Liver (tissue), 3 donors: ENCODE measurements at regions not wholly inside any gene's neighbourhood (a gene's known extent, or its start where the extent isn't known, plus 50 kb on each side); places are given as distances from the start of the nearest gene placed in this dataset.

Experiments
- EGR1 ChIP-seq, 2 donors: IDR thresholded peaks; 2 replicates each; pipeline ENCODE4 v1.6.1; 2016 to 2018; ENCODE audit warnings: antibody characterized with exemption in 2 of 2, low read depth in 2 of 2
- JUND ChIP-seq, 2 donors: IDR thresholded peaks; 2 replicates each; pipeline ENCODE4 v1.6.1; 2016; ENCODE audit warnings: antibody characterized with exemption in 2 of 2
- RAD21 ChIP-seq, 2 donors: IDR thresholded peaks; 2 replicates each; pipeline ENCODE4 v1.6.1; 2016; ENCODE audit warnings: antibody characterized with exemption in 2 of 2, mild to moderate bottlenecking in 2 of 2
- RXRA ChIP-seq, 2 donors: IDR thresholded peaks; 2 replicates each; pipeline ENCODE4 v1.6.1; 2017 to 2018; ENCODE audit warnings: antibody characterized with exemption in 2 of 2, mild to moderate bottlenecking in 1 of 2
- SP1 ChIP-seq: IDR thresholded peaks from 2 replicates; pipeline ENCODE4 v1.6.1; 2018; ENCODE audit warnings: antibody characterized with exemption, mild to moderate bottlenecking
- TAF1 ChIP-seq: conservative IDR thresholded peaks from 2 replicates; pipeline ENCODE4 v1.6.1; 2016; ENCODE audit warnings: antibody characterized with exemption, mild to moderate bottlenecking
- YY1 ChIP-seq: IDR thresholded peaks from 2 replicates; pipeline ENCODE4 v1.6.1; 2016; ENCODE audit warnings: antibody characterized with exemption, mild to moderate bottlenecking
- TF ChIP-seq, protein P1 (sequence below): IDR thresholded peaks from 2 replicates; pipeline ENCODE4 v1.6.1; 2016; ENCODE audit warnings: antibody characterized with exemption
- TF ChIP-seq, protein P2 (sequence below): fragments of 150-350 bp; IDR thresholded peaks from 2 replicates; pipeline ENCODE4 v1.5.1; 2017; ENCODE audit warnings: improper control_type of control experiment, low read depth, low read length; ENCODE audit not compliant: missing input control
- TF ChIP-seq, protein P3 (sequence below): IDR thresholded peaks from 2 replicates; pipeline ENCODE4 v1.6.1; 2016; ENCODE audit warnings: antibody characterized with exemption, mild to moderate bottlenecking
- TF ChIP-seq, protein P4 (sequence below): IDR thresholded peaks from 2 replicates; pipeline ENCODE4 v1.6.1; 2016; ENCODE audit warnings: antibody characterized with exemption
- donor health status: healthy.
- donor health status: healthy.

DNA sequence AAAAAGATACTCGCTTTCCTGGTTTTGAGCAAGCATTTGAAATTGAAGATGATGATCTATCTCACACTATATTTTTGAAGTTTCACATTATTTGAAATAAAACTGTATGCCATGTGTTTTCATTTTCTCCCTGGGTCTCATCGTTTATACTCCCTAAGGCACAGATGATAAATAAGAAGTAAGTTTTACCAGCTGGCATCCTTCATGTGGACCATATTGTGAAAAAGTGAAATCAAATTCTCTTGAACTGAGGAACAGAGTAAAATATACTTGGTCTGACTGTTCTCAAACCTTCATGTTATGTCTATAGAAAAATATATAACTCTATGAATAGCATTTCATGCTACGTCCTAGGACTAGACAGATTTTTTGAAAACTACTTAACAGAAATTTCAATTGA is 1600.9 kb upstream of the C9orf72 start:
- TF ChIP-seq, protein P1, sequence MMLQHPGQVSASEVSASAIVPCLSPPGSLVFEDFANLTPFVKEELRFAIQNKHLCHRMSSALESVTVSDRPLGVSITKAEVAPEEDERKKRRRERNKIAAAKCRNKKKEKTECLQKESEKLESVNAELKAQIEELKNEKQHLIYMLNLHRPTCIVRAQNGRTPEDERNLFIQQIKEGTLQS, result no peak
- TF ChIP-seq, protein P2, sequence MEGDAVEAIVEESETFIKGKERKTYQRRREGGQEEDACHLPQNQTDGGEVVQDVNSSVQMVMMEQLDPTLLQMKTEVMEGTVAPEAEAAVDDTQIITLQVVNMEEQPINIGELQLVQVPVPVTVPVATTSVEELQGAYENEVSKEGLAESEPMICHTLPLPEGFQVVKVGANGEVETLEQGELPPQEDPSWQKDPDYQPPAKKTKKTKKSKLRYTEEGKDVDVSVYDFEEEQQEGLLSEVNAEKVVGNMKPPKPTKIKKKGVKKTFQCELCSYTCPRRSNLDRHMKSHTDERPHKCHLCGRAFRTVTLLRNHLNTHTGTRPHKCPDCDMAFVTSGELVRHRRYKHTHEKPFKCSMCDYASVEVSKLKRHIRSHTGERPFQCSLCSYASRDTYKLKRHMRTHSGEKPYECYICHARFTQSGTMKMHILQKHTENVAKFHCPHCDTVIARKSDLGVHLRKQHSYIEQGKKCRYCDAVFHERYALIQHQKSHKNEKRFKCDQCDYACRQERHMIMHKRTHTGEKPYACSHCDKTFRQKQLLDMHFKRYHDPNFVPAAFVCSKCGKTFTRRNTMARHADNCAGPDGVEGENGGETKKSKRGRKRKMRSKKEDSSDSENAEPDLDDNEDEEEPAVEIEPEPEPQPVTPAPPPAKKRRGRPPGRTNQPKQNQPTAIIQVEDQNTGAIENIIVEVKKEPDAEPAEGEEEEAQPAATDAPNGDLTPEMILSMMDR, result no peak
- TF ChIP-seq, protein P3, sequence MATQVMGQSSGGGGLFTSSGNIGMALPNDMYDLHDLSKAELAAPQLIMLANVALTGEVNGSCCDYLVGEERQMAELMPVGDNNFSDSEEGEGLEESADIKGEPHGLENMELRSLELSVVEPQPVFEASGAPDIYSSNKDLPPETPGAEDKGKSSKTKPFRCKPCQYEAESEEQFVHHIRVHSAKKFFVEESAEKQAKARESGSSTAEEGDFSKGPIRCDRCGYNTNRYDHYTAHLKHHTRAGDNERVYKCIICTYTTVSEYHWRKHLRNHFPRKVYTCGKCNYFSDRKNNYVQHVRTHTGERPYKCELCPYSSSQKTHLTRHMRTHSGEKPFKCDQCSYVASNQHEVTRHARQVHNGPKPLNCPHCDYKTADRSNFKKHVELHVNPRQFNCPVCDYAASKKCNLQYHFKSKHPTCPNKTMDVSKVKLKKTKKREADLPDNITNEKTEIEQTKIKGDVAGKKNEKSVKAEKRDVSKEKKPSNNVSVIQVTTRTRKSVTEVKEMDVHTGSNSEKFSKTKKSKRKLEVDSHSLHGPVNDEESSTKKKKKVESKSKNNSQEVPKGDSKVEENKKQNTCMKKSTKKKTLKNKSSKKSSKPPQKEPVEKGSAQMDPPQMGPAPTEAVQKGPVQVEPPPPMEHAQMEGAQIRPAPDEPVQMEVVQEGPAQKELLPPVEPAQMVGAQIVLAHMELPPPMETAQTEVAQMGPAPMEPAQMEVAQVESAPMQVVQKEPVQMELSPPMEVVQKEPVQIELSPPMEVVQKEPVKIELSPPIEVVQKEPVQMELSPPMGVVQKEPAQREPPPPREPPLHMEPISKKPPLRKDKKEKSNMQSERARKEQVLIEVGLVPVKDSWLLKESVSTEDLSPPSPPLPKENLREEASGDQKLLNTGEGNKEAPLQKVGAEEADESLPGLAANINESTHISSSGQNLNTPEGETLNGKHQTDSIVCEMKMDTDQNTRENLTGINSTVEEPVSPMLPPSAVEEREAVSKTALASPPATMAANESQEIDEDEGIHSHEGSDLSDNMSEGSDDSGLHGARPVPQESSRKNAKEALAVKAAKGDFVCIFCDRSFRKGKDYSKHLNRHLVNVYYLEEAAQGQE, result no peak
- TF ChIP-seq JUND (IDR thresholded peaks at IDR 0.05), result no peak
- no peak for TF ChIP-seq YY1
- TF ChIP-seq, protein P4, sequence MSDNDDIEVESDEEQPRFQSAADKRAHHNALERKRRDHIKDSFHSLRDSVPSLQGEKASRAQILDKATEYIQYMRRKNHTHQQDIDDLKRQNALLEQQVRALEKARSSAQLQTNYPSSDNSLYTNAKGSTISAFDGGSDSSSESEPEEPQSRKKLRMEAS, result no peak
- no peak for TF ChIP-seq EGR1 (IDR thresholded peaks at IDR 0.05; ENCODE audit: low read depth in 2 of 2)
- no peak for TF ChIP-seq TAF1
- TF ChIP-seq SP1, result no peak
- no peak for TF ChIP-seq RXRA (IDR thresholded peaks at IDR 0.05)
- TF ChIP-seq RAD21 (IDR thresholded peaks at IDR 0.05), result no peak
